GM18909 (cell line): ENCODE measurements at regions not wholly inside any gene's neighbourhood (a gene's known extent, or its start where the extent isn't known, plus 50 kb on each side); places are given as distances from the start of the nearest gene placed in this dataset.
"Not testable (repeated sequence)": the region's sequence is repeated elsewhere in the genome, so short reads cannot be mapped to it uniquely, and the experiment has no call there.

Source experiments
- ATAC-seq: cut with Tn5 transposase; IDR thresholded peaks from one replicate; pipeline ENCODE4 v1.9.1; 2021; ENCODE audit warnings: mild to moderate bottlenecking; ENCODE audit not compliant: unreplicated experiment, poor library complexity

- ATAC-seq: no peak
Measured at GRCh38 chr12:90622431-90622830, 332.5 kb downstream of the CCER1 start.

DNA sequence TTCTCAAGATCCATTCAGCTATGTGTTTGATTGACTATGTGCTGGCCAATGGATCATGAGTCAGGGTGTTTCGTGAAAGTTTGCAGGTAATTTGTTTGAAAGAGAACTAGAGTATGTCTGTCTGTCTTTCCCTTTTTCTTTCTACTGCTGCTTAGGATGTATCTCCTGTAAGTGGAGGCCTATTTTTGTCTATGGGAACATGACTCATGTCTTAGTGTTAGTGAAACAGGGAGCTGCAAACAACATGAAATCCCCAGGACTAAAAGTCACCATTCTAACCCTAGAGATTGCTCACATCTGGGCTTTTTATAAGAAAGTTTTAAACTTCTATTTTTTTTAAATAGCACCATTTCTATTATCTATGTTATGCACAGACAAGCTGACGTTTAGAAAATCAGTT, 333.0 kb downstream of the CCER1 start:
- no peak for ATAC-seq

GRCh38 chr12:90619943-90620342, 335.0 kb downstream of the CCER1 start:
- no peak for ATAC-seq

DNA sequence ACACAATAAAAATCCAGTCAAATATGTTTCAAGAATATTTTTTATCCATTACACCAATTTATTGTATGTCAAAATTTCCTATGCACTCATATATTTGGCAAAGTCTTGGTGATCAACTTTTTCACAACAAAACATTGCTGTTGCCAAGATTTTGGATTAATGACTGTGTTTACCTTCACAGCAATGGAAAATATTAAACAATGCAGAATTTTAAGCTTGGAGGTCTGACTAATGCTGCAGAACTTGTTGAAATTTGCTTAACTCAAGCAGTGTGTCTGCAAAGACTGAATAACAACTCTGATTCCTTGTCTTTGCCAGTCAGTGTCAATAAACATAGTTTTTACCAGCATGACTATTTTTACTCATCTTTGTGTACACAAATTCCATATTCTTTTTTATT, 336.4 kb downstream of the CCER1 start:
- no peak for ATAC-seq

DNA sequence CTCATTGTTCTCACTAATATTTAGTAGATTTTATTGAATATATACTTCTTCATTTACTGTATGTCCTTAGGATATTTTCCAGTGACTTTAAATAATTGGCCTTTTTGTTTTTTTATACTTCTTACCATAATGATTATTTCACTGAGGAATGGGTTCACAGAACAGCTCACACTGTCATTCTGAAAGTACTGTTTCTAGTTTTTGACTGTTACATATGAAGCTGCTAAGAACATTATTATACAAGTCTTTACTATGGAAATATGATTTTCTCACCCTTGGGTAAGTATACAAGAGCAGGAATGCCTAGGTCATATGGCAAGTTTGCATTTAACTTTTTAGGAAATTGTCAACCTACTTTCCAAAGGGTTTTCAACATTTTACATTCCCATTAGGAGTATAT, 343.1 kb downstream of the CCER1 start:
- ATAC-seq: no peak

- no peak for ATAC-seq
Measured at GRCh38 chr12:90611048-90611447, 343.9 kb downstream of the CCER1 start.

DNA sequence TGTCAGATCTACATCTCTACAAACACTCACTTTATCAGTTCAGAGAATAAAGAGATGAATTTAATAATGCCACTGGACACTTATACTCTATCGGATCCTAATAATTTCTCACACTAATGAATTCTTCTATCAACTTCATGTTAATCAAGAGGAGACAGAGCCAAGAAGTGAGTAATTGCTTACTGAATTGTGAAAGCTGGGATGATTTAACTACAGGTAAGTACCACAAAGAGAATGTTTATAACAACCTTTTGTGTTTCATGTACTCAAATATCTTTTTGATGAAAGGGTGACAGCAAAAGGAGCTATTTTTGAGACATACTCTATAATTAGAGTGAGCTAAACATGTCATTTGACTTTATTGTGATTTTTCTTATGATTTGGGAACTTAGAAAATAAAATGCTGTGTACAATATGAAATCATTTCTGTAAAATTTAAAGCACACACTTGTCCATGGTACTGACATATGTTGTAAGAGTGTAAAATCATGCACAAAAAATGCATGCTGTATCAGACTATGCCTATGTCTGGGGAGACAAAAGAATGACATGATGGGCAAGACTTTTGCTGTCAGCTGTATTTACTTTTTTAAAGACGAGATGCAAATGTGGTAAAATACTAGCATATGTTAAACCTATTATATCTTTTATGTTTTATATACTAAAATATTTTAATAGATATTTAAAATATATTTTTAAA, 361.2 kb downstream of the CCER1 start:
- ATAC-seq: no peak

DNA sequence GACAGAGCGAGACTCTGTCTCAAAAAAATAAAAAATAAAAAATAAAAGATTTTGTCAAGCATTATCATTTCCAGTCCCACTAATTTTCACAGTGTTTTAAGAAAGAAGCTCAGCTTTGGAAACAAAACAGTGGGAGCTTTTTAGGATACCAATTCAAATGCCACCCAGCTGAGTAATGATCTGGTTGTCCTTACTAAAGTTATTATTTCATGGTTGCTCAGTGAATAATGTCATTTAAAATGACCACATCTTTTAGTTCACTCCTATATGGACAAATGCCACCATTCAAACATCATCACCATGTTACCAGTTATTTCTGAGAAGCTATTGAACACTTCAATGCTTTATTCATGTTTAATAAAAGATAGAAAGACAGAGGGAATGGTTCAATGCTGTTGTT, 365.0 kb downstream of the CCER1 start:
- no peak for ATAC-seq

DNA sequence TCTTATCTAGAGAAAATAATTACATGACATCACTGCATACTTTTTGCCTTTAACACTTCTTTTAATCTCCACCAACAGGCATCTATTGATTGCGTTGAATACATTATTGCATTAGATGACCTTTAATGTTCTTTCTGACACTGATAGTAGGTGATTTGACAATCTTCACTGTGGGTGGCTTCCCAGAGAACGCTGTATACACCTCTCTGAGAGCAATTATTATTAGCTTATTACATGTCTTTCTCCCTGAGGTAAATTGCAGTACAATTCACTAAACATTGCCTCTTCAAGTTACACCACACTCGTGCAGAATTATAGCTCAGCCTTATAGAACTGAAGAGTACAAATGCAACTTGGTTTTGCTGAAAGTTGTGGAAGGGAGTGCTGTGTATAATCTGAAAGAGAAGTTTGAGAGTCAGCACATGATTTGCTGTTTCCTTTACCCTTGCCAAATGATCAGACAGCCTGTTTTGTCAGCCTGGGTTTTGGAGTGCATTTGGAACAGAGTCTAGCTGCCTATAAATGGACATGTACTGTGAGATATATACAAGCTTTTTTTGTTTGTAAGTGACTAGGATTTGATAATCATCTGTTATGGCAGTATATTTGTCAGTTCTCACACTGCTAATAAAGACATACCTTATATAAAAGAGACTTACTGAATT, 369.2 kb downstream of the CCER1 start:
- ATAC-seq: no peak

DNA sequence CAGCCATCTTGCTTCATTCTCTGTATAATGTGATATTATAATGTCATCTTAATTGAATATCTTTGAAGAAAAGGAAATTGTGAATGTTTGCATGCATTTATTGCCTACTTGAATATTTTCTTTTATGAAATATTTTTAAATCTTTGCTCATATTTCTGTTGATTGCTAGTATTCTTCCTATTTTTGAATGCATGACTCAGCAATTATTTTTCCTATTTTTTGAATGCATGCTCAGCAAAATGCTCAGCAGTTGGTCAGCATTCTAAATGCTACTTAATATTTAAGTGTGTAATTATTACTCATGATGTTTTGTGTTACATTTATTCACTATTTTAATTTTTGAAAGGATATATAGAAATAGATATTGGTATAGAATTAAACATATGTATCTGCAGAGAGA, 378.3 kb downstream of the CCER1 start:
- ATAC-seq: no peak

- no peak for ATAC-seq
Measured at GRCh38 chr12:90575995-90576394, 379.0 kb downstream of the CCER1 start.

DNA sequence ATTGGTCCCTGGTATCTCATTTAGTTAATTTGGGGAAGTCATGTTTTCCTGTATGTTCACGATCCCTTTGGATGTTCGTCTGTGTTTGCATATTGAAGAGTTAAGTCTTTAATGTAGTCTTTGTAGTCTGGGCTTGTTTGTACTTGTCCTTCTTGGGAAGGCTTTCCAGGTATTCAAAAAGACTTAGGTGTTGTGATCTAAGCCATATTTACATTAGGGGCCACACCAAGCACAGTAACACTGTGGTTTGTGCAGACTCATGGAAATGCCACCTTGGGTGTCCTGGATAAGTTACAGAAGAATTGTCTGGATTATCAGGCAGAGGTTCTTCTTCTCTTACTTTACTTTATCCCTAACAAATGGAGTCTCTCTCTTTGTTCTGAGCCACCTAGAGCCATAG, 380.3 kb downstream of the CCER1 start:
- ATAC-seq: no peak

GRCh38 chr12:90572778-90573177, 382.2 kb downstream of the CCER1 start:
- ATAC-seq: no peak

- no peak for ATAC-seq
Measured at GRCh38 chr12:90569685-90570084, 385.3 kb downstream of the CCER1 start.

GRCh38 chr12:90562671-90563070, 392.3 kb downstream of the CCER1 start:
- no peak for ATAC-seq

DNA sequence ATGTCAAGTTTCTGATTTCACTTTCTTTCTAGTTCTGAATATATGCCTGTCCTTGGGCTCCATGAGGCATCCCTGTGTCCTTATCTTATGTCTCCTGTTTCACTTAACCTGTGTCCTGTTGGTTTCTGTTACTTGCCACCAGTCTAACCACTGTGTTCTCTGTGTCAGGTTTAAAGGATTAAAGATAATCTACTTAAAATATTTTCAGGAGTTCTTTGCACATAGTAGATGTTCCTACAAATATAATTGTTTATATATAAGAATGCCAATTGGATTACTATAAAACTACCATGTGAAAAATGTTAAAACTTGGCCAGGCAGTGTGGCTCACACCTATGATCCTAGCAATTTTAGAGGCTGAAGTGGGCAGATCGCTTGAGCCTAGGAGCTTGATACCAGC, 406.4 kb downstream of the CCER1 start:
- ATAC-seq: no peak

GRCh38 chr12:90546511-90546910, 408.5 kb downstream of the CCER1 start:
- ATAC-seq: no peak

DNA sequence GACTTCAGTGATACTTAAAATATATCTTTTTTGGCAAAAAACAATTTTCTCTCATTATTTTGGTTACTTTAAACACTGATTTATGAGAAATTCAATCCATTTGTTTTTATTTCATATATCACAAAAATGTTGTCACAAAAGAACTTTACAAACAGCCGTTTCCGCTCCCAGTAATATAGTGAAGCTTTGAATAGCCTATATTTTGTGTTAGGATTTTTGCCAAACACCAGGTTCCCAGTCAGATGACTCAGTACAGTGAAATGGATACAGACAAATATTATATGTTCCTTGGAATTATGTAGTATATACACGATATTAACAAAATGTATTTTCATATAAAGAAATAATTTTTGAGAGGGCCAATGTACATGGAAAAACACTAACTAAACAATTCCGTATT, 411.1 kb downstream of the CCER1 start:
- no peak for ATAC-seq

DNA sequence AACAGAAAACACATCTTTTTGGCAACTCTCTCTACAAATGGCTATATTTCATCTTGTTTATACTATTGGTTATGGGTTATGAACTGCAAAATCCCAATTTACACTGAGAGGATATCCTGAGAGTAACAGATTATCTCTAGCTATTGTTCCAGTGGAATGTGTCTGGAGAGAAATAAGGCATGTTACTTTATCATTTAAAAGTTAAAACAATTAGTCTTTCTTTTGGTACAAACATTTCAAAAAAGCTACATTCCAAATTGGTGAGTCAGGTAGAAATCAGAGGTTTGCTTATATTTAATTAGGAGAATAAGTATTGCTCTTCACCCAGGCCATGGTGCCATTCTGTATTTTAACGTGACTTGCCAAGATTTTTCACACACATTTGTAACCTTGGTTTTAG, 411.6 kb downstream of the CCER1 start:
- no peak for ATAC-seq

GRCh38 chr12:90542852-90543251, 412.1 kb downstream of the CCER1 start:
- ATAC-seq: not testable (repeated sequence)

DNA sequence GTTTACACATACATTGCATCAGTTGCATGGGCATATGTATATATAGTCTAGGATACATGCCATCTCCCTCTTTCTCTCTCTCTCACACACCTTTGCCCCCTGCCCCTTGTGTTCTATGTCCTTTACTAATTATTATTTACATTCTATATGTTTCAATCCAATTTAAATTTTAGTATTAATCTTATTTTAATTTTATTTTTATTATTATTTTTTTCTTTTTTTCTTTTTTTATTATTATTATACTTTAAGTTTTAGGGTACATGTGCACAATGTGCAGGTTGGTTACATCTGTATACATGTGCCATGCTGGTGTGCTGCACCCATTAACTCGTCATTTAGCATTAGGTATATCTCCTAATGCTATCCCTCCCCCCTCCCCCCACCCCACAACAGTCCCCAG, 421.1 kb downstream of the CCER1 start:
- ATAC-seq: not testable (repeated sequence)
